ENCODE measurements at regions not wholly inside any gene's neighbourhood (a gene's known extent, or its start where the extent isn't known, plus 50 kb on each side); places are given as distances from the start of the nearest gene placed in this dataset.

DNA sequence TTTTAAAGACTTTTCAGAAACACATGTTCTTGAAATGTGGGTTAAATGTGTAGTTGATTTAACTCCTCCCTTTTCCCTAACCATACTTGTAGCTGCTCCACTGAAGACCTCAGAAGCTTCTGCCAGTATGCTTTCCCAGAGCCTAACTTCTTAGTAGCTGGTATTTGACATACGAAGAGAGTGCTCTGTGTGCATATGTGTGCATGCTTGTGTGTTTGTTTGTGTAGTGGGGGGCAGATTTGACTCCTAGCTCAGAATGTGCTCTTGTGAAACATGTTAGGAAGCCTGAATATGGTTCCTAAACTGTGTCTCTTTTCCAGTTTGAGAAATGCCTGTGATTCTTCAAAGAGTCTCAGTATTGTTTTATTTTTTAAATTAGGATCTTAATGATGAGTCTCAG, 420.4 kb downstream of the PCNX1 start:
- TF ChIP-seq, protein P1, sequence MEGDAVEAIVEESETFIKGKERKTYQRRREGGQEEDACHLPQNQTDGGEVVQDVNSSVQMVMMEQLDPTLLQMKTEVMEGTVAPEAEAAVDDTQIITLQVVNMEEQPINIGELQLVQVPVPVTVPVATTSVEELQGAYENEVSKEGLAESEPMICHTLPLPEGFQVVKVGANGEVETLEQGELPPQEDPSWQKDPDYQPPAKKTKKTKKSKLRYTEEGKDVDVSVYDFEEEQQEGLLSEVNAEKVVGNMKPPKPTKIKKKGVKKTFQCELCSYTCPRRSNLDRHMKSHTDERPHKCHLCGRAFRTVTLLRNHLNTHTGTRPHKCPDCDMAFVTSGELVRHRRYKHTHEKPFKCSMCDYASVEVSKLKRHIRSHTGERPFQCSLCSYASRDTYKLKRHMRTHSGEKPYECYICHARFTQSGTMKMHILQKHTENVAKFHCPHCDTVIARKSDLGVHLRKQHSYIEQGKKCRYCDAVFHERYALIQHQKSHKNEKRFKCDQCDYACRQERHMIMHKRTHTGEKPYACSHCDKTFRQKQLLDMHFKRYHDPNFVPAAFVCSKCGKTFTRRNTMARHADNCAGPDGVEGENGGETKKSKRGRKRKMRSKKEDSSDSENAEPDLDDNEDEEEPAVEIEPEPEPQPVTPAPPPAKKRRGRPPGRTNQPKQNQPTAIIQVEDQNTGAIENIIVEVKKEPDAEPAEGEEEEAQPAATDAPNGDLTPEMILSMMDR (IDR thresholded peaks at IDR 0.05) = no peak
- TF ChIP-seq POLR2A (IDR thresholded peaks at IDR 0.05) = no peak
